Body of pancreas (tissue), 4 donors: ENCODE measurements at regions not wholly inside any gene's neighbourhood (a gene's known extent, or its start where the extent isn't known, plus 50 kb on each side); places are given as distances from the start of the nearest gene placed in this dataset.
"Not testable (repeated sequence)": the region's sequence is repeated elsewhere in the genome, so short reads cannot be mapped to it uniquely, and the experiment has no call there.

Source experiments
- ATAC-seq: fragments of 150-250 bp; one replicate; pipeline ENCODE4 v1.9.1; 2016
- DNase-seq, 4 donors: peaks; one replicate each; pipeline ENCODE4 v3.0.0-alpha.2; 2019
- H3K27ac ChIP-seq, 4 donors: fragments of 200-600 bp; sonication (generic); 1 replicate in 3 of 4; 2 replicates in 1 of 4; pipeline versions ENCODE4 v1.5.1 to v1.6.1; 2016 to 2019; ENCODE audit warnings: mild to moderate bottlenecking in 1 of 4, mixed read lengths in 1 of 4, moderate library complexity in 1 of 4
- H3K27me3 ChIP-seq, 2 donors: fragments of 200-600 bp; sonication (generic); one replicate each; pipeline ENCODE4 v1.6.0; 2016; ENCODE audit warnings: mild to moderate bottlenecking in 1 of 2
- H3K36me3 ChIP-seq, 2 donors: fragments of 200-600 bp; sonication (generic); replicated peaks in 1 of 2; 2 replicates each; pipeline ENCODE4 v1.5.1; 2016; ENCODE audit warnings: low read depth in 2 of 2; ENCODE audit not compliant: insufficient read depth in 1 of 2
- H3K4me1 ChIP-seq: fragments of 200-600 bp; sonication (generic); one replicate; pipeline ENCODE4 v1.6.0; 2016
- H3K4me3 ChIP-seq, 2 donors: fragments of 200-600 bp; sonication (generic); 1 replicate in 1 of 2; 2 replicates in 1 of 2; pipeline ENCODE4 v1.5.1; 2016 to 2019
- H3K9me3 ChIP-seq, 3 donors: fragments of 200-600 bp; sonication (generic); 1 replicate in 2 of 3; 2 replicates in 1 of 3; pipeline ENCODE4 v1.5.1; 2016
- POLR2A ChIP-seq, 3 donors: fragments of 450-650 bp; IDR thresholded peaks; one replicate each; pipeline ENCODE4 v1.6.1; 2016; ENCODE audit warnings: antibody characterized with exemption in 3 of 3, mild to moderate bottlenecking in 2 of 3
- WGBS, 2 donors: methylation state at CpG; one replicate each; pipeline ENCODE4 v1.1.5; 2017; 5-methylcytosine and 5-hydroxymethylcytosine counted together
- intact Hi-C: fragments of 100-400 bp; cut with DNase I; formaldehyde crosslinking; loops from one replicate; pipeline ENCODE4 v1.15.1; 2023
- TF ChIP-seq, protein P1 (sequence below), 7 experiments: fragments of 450-650 bp in 4 of 7; fragments of 200-600 bp in 3 of 7; sonication (generic) in 3 of 7; IDR thresholded peaks; one replicate each; pipeline ENCODE4 v1.5.1; 2016 to 2019; ENCODE audit warnings: antibody characterized with exemption in 7 of 7

DNA sequence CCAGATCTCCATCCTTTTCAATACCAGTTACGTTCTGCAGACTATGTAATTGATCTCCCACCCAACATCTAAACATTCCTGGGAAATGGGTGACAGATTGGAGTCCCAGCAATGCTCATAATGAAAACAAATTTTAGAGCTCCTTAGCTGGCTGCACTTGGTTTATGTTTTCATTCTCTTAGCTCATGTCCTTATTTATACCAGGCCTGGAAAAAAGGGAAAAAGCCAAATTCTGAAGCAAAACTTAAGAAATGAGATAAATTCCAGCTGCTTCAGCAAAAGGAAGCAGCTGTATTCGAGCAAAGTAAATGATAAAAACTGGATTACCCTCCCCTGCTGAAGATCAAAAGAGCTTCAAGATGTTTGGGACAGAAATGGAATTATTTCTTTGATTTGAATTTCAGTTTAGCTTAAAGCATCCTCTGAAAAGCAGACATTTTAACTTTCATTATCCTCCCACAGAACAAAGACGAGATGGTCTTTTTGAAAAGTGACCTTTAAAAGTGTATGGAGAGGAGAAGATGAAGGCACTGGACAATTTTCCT is 196.5 kb upstream of the THUMPD2 start:
- H3K36me3 ChIP-seq, result no peaks in the 10 kb centered on the region
- no peaks in the 10 kb centered on the region for H3K4me1 ChIP-seq
- no peak overlapping the region for H3K27ac ChIP-seq
- H3K9me3 ChIP-seq, result no peaks in the 10 kb centered on the region
- 39 to 40% methylated on average over 3 of the region's 3 CpGs for WGBS, 2 donors
- no peak for DNase-seq
- no peak overlapping the region for H3K4me3 ChIP-seq
- no peaks in the 10 kb centered on the region for H3K27me3 ChIP-seq
- no peak for ATAC-seq
- no peak for TF ChIP-seq POLR2A (IDR thresholded peaks at IDR 0.05)
- TF ChIP-seq, protein P1, sequence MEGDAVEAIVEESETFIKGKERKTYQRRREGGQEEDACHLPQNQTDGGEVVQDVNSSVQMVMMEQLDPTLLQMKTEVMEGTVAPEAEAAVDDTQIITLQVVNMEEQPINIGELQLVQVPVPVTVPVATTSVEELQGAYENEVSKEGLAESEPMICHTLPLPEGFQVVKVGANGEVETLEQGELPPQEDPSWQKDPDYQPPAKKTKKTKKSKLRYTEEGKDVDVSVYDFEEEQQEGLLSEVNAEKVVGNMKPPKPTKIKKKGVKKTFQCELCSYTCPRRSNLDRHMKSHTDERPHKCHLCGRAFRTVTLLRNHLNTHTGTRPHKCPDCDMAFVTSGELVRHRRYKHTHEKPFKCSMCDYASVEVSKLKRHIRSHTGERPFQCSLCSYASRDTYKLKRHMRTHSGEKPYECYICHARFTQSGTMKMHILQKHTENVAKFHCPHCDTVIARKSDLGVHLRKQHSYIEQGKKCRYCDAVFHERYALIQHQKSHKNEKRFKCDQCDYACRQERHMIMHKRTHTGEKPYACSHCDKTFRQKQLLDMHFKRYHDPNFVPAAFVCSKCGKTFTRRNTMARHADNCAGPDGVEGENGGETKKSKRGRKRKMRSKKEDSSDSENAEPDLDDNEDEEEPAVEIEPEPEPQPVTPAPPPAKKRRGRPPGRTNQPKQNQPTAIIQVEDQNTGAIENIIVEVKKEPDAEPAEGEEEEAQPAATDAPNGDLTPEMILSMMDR (IDR thresholded peaks at IDR 0.05), result no peak
- intact Hi-C loops, result no loop called here

DNA sequence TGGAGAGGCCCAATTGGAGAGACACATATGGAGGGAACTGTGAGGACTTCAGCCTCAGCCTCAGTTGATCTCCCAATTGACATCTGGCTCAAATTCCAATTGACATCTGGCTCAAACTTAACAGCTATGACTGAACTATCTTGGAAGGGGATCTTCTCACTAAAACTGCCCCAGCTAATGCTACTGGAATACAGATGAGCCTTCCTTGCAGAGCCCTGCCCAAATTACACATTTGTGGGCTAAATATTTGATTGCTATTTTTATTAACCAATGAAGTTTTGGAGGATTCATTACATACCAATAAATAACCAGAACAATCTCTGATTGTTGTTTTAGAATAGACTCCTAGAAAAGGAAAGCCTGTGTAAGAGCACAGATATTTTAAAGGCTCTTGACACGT is 189.0 kb upstream of the THUMPD2 start:
- ATAC-seq, result no peak

DNA sequence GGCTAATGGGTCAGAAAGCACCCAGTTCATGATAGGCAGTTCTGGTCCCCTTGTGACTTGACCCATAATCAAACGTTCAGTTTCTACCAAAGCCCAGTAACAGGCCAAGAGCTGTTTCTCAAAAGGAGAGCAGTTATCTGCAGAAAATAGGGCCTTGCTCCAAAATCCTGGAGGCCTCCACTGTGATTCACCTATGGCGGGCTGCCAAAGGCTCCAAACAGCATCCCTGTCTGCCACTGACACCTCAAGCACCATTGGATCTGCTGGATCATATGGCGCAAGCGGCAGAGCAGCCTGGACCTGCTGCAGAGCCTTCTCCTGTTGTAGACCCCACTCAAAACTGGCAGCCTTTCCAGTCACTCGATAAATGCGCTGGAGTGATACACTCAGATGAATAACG is 181.6 kb upstream of the THUMPD2 start:
- H3K9me3 ChIP-seq, H3K4me3 ChIP-seq, H3K36me3 ChIP-seq, H3K27me3 ChIP-seq, DNase-seq, H3K4me1 ChIP-seq, H3K27ac ChIP-seq, ATAC-seq, intact Hi-C loops: not testable (repeated sequence)
- WGBS, 2 donors, result 64 to 67% methylated on average over 5 to 7 of the region's 7 CpGs

More for the DNA sequence above, 189.0 kb upstream of the THUMPD2 start:
- no peak for TF ChIP-seq POLR2A (IDR thresholded peaks at IDR 0.05)
- TF ChIP-seq, protein P1 (IDR thresholded peaks at IDR 0.05), result no peak
- no peak overlapping the region for H3K27ac ChIP-seq
- intact Hi-C loops, result no loop called here
- H3K4me3 ChIP-seq, result no peak overlapping the region
- 44 to 71% methylated on average over 1 of the region's 1 CpG for WGBS, 2 donors
- no peaks in the 10 kb centered on the region for H3K4me1 ChIP-seq
- H3K9me3 ChIP-seq, result no peaks in the 10 kb centered on the region
- no peak for DNase-seq
- no peaks in the 10 kb centered on the region for H3K36me3 ChIP-seq
- H3K27me3 ChIP-seq, result no peaks in the 10 kb centered on the region

DNA sequence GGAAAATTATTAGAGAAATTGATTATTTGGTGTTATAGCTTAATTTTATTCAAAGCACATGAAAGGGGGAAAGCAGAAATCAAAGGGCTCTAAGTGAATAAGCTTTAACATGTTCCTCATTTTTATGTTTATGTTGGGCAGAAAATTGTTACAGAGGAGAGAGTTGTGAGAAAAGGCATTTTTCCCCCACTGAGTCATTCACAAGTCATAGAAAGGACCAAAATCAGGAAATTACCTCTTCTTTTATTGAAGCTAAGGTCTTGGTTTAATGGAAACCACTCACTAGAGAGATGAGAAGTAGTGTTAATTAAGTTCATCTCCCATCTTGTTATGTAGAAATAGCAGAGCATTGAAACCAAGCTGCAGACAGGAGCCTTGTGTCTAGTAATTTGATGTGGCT is 175.3 kb upstream of the THUMPD2 start:
- intact Hi-C loops, result no loop called here
- Histone ChIP-seq H3K4me1 (peaks cover 5% of the 10 kb centered on the region), H3K9me3 (no peaks in the 10 kb centered on the region), H3K27ac (no peak overlapping the region), H3K36me3 (no peaks in the 10 kb centered on the region), H3K27me3 (no peaks in the 10 kb centered on the region), H3K4me3 (no peak overlapping the region)
- DNase-seq (no peak), ATAC-seq (no peak)
- TF ChIP-seq POLR2A (IDR thresholded peaks at IDR 0.05), result no peak
- TF ChIP-seq, protein P1 (IDR thresholded peaks at IDR 0.05), result no peak

DNA sequence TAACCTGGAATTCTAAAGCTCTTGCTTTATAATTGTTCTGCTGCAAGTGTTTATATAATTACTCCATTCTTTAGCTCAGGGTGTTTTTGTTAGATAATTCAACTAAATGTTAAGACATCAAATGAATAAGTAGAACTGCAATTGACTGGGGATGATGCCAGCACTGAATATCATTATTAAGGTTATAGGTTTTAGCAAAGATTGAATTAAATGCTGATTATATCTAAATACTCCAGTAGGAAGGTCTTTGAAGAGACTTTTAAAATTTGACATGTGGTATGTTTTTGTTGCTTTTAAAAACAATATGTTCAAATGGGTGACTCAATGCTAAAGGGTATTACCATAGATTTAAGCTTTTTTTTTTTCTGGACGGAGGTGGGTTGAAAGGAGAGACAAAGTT is 170.1 kb upstream of the THUMPD2 start:
- H3K4me1 ChIP-seq, result peaks cover 5% of the 10 kb centered on the region
- no peak for DNase-seq
- 36 to 48% methylated on average over 1 of the region's 1 CpG for WGBS, 2 donors
- no peaks in the 10 kb centered on the region for H3K27me3 ChIP-seq
- H3K27ac ChIP-seq, result no peak overlapping the region
- ATAC-seq, result no peak
- H3K9me3 ChIP-seq, result no peaks in the 10 kb centered on the region
- H3K4me3 ChIP-seq, result no peak overlapping the region
- intact Hi-C loops, result no loop called here
- TF ChIP-seq POLR2A (IDR thresholded peaks at IDR 0.05), result no peak
- TF ChIP-seq, protein P1 (IDR thresholded peaks at IDR 0.05), result no peak
- H3K36me3 ChIP-seq, result no peaks in the 10 kb centered on the region
